Renal cortex interstitium (tissue), 11 donors: ENCODE measurements at regions not wholly inside any gene's neighbourhood (a gene's known extent, or its start where the extent isn't known, plus 50 kb on each side); places are given as distances from the start of the nearest gene placed in this dataset.

Experiments used
- DNase-seq, 11 donors: peaks; one replicate each; pipeline ENCODE4 v3.0.0-alpha.2; 2013; ENCODE audit warnings: low read depth in 9 of 11, low spot score in 4 of 11; ENCODE audit errors: extremely low read depth in 1 of 11

- no peak for DNase-seq
Observed at GRCh38 chr3:106642161-106642560, 735.1 kb upstream of the CCDC54 start.

GRCh38 chr3:106643684-106644161, 733.5 kb upstream of the CCDC54 start:
- DNase-seq, result no peak

- DNase-seq, result no peak
Observed at GRCh38 chr3:106673926-106674569, 703.2 kb upstream of the CCDC54 start.

- no peak for DNase-seq
Observed at GRCh38 chr3:106675451-106675850, 701.8 kb upstream of the CCDC54 start.

- DNase-seq, result no peak
Observed at GRCh38 chr3:106678657-106679390, 698.4 kb upstream of the CCDC54 start.

GRCh38 chr3:106683953-106684620, 693.2 kb upstream of the CCDC54 start:
- no peak for DNase-seq

GRCh38 chr3:106685745-106686144, 691.5 kb upstream of the CCDC54 start:
- DNase-seq, result no peak

GRCh38 chr3:106687905-106688304, 689.3 kb upstream of the CCDC54 start:
- no peak for DNase-seq

GRCh38 chr3:106688464-106688863, 688.8 kb upstream of the CCDC54 start:
- DNase-seq, result no peak

- no peak for DNase-seq
Observed at GRCh38 chr3:106691476-106691875, 685.8 kb upstream of the CCDC54 start.

- peak in 1 of 11 donors; percentile 6 for DNase-seq
Observed at GRCh38 chr3:106692624-106693023, 684.6 kb upstream of the CCDC54 start.

GRCh38 chr3:106699122-106699521, 678.1 kb upstream of the CCDC54 start:
- DNase-seq, result no peak

GRCh38 chr3:106700981-106701380, 676.3 kb upstream of the CCDC54 start:
- DNase-seq, result no peak

GRCh38 chr3:106703524-106703923, 673.7 kb upstream of the CCDC54 start:
- DNase-seq, result no peak

GRCh38 chr3:106707347-106707746, 669.9 kb upstream of the CCDC54 start:
- no peak for DNase-seq

- DNase-seq, result no peak
Observed at GRCh38 chr3:106710596-106710995, 666.6 kb upstream of the CCDC54 start.

GRCh38 chr3:106711650-106712049, 665.6 kb upstream of the CCDC54 start:
- DNase-seq, result no peak

- DNase-seq, result no peak
Observed at GRCh38 chr3:106714400-106714799, 662.8 kb upstream of the CCDC54 start.

- DNase-seq, result no peak
Observed at GRCh38 chr3:106715286-106715685, 662.0 kb upstream of the CCDC54 start.

GRCh38 chr3:106717178-106717780, 660.0 kb upstream of the CCDC54 start:
- no peak for DNase-seq
